ENCODE measurements at regions not wholly inside any gene's neighbourhood (a gene's known extent, or its start where the extent isn't known, plus 50 kb on each side); places are given as distances from the start of the nearest gene placed in this dataset.
A peak's percentile ranks its signal among the peaks of the same experiment; 100 is the strongest.

DNA sequence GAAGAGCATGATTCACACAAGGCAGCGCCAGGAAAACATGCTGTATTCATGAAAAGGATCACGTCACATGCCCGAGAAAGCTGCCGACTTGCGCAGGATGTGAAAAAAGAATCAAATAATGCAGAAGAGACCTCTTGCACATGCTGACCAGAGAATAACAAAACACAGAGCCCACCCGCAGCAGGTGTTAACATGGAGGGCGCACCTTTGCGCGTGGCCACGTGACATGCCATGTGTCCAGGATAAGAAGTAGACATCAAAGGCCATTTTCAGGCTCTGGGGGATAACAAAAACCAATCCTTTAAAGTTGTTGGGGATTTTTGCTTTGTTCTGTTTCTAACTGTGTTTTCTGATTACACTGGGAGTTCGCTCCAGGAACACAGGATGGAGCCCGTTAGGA, 1332.8 kb downstream of the ZPLD1 start:
- DNase-seq (ENCODE audit: low read depth in 6 of 9, low spot score in 9 of 9), result no peak
- WGBS, result 95% methylated on average over 12 of the region's 12 CpGs
- Histone ChIP-seq H3K27ac (ENCODE audit: low read depth in 1 of 2, low read length in 1 of 2) (no peak overlapping the region), H3K36me3 (ENCODE audit: control insufficient read depth in 2 of 2, insufficient read depth in 2 of 2, low read length in 1 of 2) (no peaks in the 10 kb centered on the region), H3K9me3 (ENCODE audit: control insufficient read depth in 2 of 2, insufficient read depth in 1 of 2, low read length in 1 of 2) (peaks cover 0 to 3% of the 10 kb centered on the region in 2 donors), H3K27me3 (ENCODE audit: control insufficient read depth in 2 of 2, insufficient read depth in 1 of 2, low read length in 1 of 2) (no peaks in the 10 kb centered on the region), H3K4me1 (ENCODE audit: control insufficient read depth in 2 of 2, insufficient read depth in 2 of 2, low read length in 2 of 2) (no peaks in the 10 kb centered on the region), H3K4me3 (ENCODE audit: low read length in 2 of 2) (no peak overlapping the region)

DNA sequence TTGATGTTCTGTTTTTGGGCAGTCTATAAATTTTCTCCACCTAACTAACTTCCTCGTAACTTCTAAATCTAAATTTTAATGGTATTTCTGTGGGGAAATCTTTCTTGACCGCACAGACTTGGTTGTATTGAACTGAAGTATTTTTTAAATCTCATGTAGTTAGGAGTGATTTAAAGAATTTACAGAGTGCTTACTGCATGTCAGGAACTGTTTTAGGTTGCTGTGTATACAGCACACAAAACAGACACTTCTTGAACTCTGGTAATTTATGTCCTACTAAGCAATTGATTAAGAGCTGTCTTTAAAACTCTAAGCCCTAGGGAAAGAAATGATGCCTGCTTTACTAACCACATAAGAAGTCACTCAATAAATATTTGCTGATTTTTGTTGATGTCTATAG, 1350.2 kb downstream of the ZPLD1 start:
- no peak overlapping the region for H3K4me3 ChIP-seq (ENCODE audit: low read length in 2 of 2)
- no peaks in the 10 kb centered on the region for H3K36me3 ChIP-seq (ENCODE audit: control insufficient read depth in 2 of 2, insufficient read depth in 2 of 2, low read length in 1 of 2)
- H3K27ac ChIP-seq (ENCODE audit: low read depth in 1 of 2, low read length in 1 of 2), result no peak overlapping the region
- no peaks in the 10 kb centered on the region for H3K4me1 ChIP-seq (ENCODE audit: control insufficient read depth in 2 of 2, insufficient read depth in 2 of 2, low read length in 2 of 2)
- no peak for DNase-seq (ENCODE audit: low read depth in 6 of 9, low spot score in 9 of 9)
- 87% methylated on average over 2 of the region's 2 CpGs for WGBS
- H3K9me3 ChIP-seq (ENCODE audit: control insufficient read depth in 2 of 2, insufficient read depth in 1 of 2, low read length in 1 of 2), result no peaks in the 10 kb centered on the region
- H3K27me3 ChIP-seq (ENCODE audit: control insufficient read depth in 2 of 2, insufficient read depth in 1 of 2, low read length in 1 of 2), result no peaks in the 10 kb centered on the region

DNA sequence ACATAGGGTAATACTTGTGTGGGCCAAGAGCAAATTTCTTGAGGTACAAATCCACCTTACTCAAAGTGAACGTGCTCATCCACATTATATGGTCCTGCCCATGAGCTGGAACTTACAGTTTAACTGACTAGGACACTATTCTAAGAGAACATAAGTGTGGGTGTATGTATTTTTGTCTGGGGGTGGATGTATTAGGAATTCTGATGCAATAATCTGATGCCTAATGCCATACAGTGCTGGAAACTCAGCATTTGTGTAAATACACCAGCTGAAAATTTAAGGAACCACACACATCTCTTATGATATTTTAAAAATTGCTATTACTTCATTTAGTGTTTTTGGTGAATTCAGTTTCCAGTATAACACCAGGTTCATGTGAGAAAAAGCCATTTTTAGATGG, 1350.7 kb downstream of the ZPLD1 start:
- WGBS, result 82% methylated on average over 1 of the region's 1 CpG
- H3K4me3 ChIP-seq (ENCODE audit: low read length in 2 of 2), result no peak overlapping the region
- no peak for DNase-seq (ENCODE audit: low read depth in 6 of 9, low spot score in 9 of 9)

DNA sequence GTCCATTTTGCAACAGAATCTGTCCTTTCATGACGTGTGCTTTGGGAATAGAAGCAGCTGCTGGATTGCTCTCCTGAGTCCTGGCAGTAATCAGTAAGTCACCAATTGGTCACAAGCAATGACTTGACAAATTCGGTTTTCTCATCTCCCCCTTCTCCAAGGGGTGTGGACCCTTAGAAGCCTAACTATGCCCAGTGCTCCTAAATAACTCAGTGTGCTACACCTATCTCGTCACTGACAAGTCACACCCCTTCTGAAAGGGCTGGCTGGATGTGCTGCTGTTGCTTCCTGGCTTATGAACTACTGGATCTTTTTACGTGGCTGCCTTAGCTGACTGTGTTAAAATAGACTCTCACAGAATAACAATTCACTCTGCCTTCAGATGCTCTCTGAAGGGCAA, 1351.5 kb downstream of the ZPLD1 start:
- DNase-seq (ENCODE audit: low read depth in 6 of 9, low spot score in 9 of 9), result peak in 1 of 9 donors; percentile 5
- no peaks in the 10 kb centered on the region for H3K36me3 ChIP-seq (ENCODE audit: control insufficient read depth in 2 of 2, insufficient read depth in 2 of 2, low read length in 1 of 2)
- H3K4me3 ChIP-seq (ENCODE audit: low read length in 2 of 2), result no peak overlapping the region
- H3K27me3 ChIP-seq (ENCODE audit: control insufficient read depth in 2 of 2, insufficient read depth in 1 of 2, low read length in 1 of 2), result no peaks in the 10 kb centered on the region
- H3K27ac ChIP-seq (ENCODE audit: low read depth in 1 of 2, low read length in 1 of 2), result no peak overlapping the region
- H3K9me3 ChIP-seq (ENCODE audit: control insufficient read depth in 2 of 2, insufficient read depth in 1 of 2, low read length in 1 of 2), result no peaks in the 10 kb centered on the region
- no peaks in the 10 kb centered on the region for H3K4me1 ChIP-seq (ENCODE audit: control insufficient read depth in 2 of 2, insufficient read depth in 2 of 2, low read length in 2 of 2)
- WGBS, result 64% methylated on average over 4 of the region's 4 CpGs

More for the DNA sequence above, 1350.7 kb downstream of the ZPLD1 start:
- Histone ChIP-seq H3K9me3 (ENCODE audit: control insufficient read depth in 2 of 2, insufficient read depth in 1 of 2, low read length in 1 of 2) (no peaks in the 10 kb centered on the region), H3K4me1 (ENCODE audit: control insufficient read depth in 2 of 2, insufficient read depth in 2 of 2, low read length in 2 of 2) (no peaks in the 10 kb centered on the region), H3K27ac (ENCODE audit: low read depth in 1 of 2, low read length in 1 of 2) (no peak overlapping the region), H3K27me3 (ENCODE audit: control insufficient read depth in 2 of 2, insufficient read depth in 1 of 2, low read length in 1 of 2) (no peaks in the 10 kb centered on the region), H3K36me3 (ENCODE audit: control insufficient read depth in 2 of 2, insufficient read depth in 2 of 2, low read length in 1 of 2) (no peaks in the 10 kb centered on the region)

DNA sequence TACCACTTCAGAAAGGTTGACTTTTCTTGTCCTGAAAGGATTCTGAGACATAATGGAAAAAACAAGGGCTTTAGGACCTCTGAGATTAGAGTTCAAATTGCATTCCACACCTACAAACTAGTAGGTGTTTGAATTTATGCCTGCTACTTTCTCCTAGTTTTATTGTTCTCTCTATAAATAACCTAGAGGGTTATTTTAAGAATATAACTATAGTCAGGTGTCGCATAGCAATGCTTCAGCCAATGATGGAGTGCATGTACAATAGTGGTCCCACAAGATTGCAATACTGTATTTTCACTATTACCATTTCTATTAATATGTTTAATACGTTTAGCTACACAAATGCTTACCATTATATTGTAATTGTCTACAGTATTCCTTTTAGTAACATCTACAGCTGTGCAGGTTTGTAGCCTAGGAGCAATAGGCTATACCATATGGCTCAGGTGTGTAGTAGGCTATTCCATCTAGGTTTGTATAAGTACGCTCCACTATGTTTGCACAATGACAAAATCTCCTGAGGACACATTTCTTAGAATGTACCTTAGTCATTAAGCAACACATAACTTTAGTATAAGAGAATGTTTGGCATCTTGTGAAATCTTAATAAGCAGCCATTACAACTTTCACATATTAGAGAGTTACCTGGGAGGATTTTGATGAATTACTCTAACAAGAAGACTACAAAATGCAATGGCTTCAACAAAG, 1352.5 kb downstream of the ZPLD1 start:
- H3K27me3 ChIP-seq (ENCODE audit: control insufficient read depth in 2 of 2, insufficient read depth in 1 of 2, low read length in 1 of 2), result no peaks in the 10 kb centered on the region
- no peak for DNase-seq (ENCODE audit: low read depth in 6 of 9, low spot score in 9 of 9)
- H3K4me3 ChIP-seq (ENCODE audit: low read length in 2 of 2), result no peak overlapping the region
- H3K36me3 ChIP-seq (ENCODE audit: control insufficient read depth in 2 of 2, insufficient read depth in 2 of 2, low read length in 1 of 2), result no peaks in the 10 kb centered on the region
- no peaks in the 10 kb centered on the region for H3K9me3 ChIP-seq (ENCODE audit: control insufficient read depth in 2 of 2, insufficient read depth in 1 of 2, low read length in 1 of 2)
- 95% methylated on average over 3 of the region's 3 CpGs for WGBS
- H3K4me1 ChIP-seq (ENCODE audit: control insufficient read depth in 2 of 2, insufficient read depth in 2 of 2, low read length in 2 of 2), result no peaks in the 10 kb centered on the region
- no peak overlapping the region for H3K27ac ChIP-seq (ENCODE audit: low read depth in 1 of 2, low read length in 1 of 2)

DNA sequence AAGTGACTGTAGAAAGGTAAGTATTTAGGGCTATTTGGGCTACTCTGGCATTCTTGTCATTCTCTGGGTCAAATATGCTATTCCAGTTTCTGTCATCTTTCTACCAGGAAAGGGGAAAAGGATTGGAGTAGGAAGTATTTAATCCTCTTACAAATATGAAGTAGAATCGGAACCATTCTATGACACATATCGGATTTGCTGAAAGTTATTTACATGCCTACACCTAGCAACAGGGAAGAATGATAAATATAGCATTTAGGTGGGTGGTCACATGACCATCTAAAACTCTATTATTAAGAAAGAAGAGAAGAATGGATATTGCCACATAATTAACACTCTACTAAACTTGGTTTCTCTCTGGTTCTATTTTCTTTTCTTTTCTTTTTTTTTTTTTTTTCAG, 1353.1 kb downstream of the ZPLD1 start:
- Histone ChIP-seq H3K9me3 (ENCODE audit: control insufficient read depth in 2 of 2, insufficient read depth in 1 of 2, low read length in 1 of 2) (no peaks in the 10 kb centered on the region), H3K27ac (ENCODE audit: low read depth in 1 of 2, low read length in 1 of 2) (no peak overlapping the region), H3K4me3 (ENCODE audit: low read length in 2 of 2) (no peak overlapping the region), H3K36me3 (ENCODE audit: control insufficient read depth in 2 of 2, insufficient read depth in 2 of 2, low read length in 1 of 2) (no peaks in the 10 kb centered on the region), H3K4me1 (ENCODE audit: control insufficient read depth in 2 of 2, insufficient read depth in 2 of 2, low read length in 2 of 2) (no peaks in the 10 kb centered on the region), H3K27me3 (ENCODE audit: control insufficient read depth in 2 of 2, insufficient read depth in 1 of 2, low read length in 1 of 2) (no peaks in the 10 kb centered on the region)
- WGBS, result 97% methylated on average over 2 of the region's 2 CpGs
- no peak for DNase-seq (ENCODE audit: low read depth in 6 of 9, low spot score in 9 of 9)

DNA sequence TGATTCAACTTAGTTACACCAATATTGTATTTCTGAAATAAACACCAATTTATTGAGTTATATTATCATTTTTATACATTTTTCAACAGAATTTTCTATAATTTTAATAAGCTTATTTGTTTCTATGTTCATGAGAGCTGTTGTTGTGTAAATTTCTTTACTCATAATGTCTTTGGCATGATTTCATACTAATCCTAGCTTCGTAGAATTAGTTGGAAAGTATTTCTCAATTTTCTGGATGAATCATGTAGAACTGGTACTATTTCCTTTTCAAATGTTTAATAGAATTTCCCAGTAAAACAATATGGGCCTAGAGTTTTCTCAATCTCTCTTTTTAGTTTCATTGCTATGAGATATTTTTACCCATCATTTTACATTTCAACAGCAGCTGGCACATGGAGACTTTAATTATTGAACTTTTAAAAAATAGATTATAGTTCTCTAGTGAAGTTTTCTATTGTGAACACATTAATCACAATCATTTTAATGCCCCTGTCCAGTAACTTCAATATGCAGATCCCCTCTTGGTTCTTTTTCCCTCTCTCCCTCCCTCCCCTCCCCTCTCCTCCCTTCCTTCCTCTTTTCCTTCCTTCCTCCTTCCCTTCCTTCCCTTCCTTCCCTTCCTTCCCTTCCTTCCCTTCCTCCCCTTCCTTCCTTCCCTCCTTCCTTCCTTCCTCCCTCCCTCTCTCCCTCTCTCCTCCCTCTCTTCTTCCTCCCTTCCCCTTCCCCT, 1357.1 kb downstream of the ZPLD1 start:
- no peak overlapping the region for H3K4me3 ChIP-seq (ENCODE audit: low read length in 2 of 2)
- no peaks in the 10 kb centered on the region for H3K9me3 ChIP-seq (ENCODE audit: control insufficient read depth in 2 of 2, insufficient read depth in 1 of 2, low read length in 1 of 2)
- H3K27me3 ChIP-seq (ENCODE audit: control insufficient read depth in 2 of 2, insufficient read depth in 1 of 2, low read length in 1 of 2), result no peaks in the 10 kb centered on the region
- H3K36me3 ChIP-seq (ENCODE audit: control insufficient read depth in 2 of 2, insufficient read depth in 2 of 2, low read length in 1 of 2), result no peaks in the 10 kb centered on the region
- no peak for DNase-seq (ENCODE audit: low read depth in 6 of 9, low spot score in 9 of 9)
- H3K4me1 ChIP-seq (ENCODE audit: control insufficient read depth in 2 of 2, insufficient read depth in 2 of 2, low read length in 2 of 2), result no peaks in the 10 kb centered on the region
- WGBS, result 91% methylated on average over 1 of the region's 1 CpG
- no peak overlapping the region for H3K27ac ChIP-seq (ENCODE audit: low read depth in 1 of 2, low read length in 1 of 2)

DNA sequence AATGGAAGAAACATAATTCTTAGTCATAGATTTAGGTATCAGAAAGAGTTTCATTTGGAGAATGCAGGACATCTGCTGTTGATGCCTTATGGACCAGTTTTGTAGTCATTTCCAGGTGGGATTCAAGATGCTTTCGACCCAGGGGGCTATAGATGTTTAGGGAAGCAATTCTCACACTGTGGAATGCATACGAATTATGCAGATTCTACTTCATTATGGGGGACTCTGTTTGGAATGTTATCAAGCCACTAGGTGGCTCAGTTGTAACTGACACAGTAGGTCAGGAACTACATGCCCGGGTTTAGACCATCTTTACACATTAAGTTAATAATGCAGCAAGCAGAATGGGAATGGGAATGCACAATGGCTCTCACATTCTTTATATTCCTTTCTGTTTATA, 1359.8 kb downstream of the ZPLD1 start:
- H3K4me1 ChIP-seq (ENCODE audit: control insufficient read depth in 2 of 2, insufficient read depth in 2 of 2, low read length in 2 of 2), result no peaks in the 10 kb centered on the region
- H3K27me3 ChIP-seq (ENCODE audit: control insufficient read depth in 2 of 2, insufficient read depth in 1 of 2, low read length in 1 of 2), result no peaks in the 10 kb centered on the region
- no peak overlapping the region for H3K4me3 ChIP-seq (ENCODE audit: low read length in 2 of 2)
- DNase-seq (ENCODE audit: low read depth in 6 of 9, low spot score in 9 of 9), result no peak
- no peak overlapping the region for H3K27ac ChIP-seq (ENCODE audit: low read depth in 1 of 2, low read length in 1 of 2)
- WGBS, result 46% methylated on average over 3 of the region's 3 CpGs
- H3K36me3 ChIP-seq (ENCODE audit: control insufficient read depth in 2 of 2, insufficient read depth in 2 of 2, low read length in 1 of 2), result no peaks in the 10 kb centered on the region
- H3K9me3 ChIP-seq (ENCODE audit: control insufficient read depth in 2 of 2, insufficient read depth in 1 of 2, low read length in 1 of 2), result no peaks in the 10 kb centered on the region

DNA sequence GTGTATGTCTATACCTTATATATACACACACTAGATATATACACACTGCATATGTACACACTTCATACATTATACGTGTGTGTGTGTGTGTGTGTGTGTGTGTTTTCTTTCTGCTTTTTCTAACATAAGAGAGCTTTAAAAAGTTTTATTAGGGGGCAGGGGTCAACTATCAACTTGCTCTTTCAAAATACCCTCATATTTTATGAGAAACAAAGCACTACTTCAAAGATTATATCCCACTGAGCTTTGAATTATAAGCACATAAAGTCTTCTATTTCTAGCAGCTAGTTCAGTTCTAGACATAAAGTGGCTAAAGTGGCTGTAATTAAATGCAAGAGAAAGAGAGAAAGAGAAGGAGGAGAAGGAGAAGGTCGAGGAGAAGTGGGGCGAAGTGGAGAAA, 1361.3 kb downstream of the ZPLD1 start:
- Histone ChIP-seq H3K4me1 (ENCODE audit: control insufficient read depth in 2 of 2, insufficient read depth in 2 of 2, low read length in 2 of 2) (no peaks in the 10 kb centered on the region), H3K9me3 (ENCODE audit: control insufficient read depth in 2 of 2, insufficient read depth in 1 of 2, low read length in 1 of 2) (no peaks in the 10 kb centered on the region), H3K4me3 (ENCODE audit: low read length in 2 of 2) (no peak overlapping the region), H3K27me3 (ENCODE audit: control insufficient read depth in 2 of 2, insufficient read depth in 1 of 2, low read length in 1 of 2) (no peaks in the 10 kb centered on the region), H3K27ac (ENCODE audit: low read depth in 1 of 2, low read length in 1 of 2) (no peak overlapping the region), H3K36me3 (ENCODE audit: control insufficient read depth in 2 of 2, insufficient read depth in 2 of 2, low read length in 1 of 2) (no peaks in the 10 kb centered on the region)
- no peak for DNase-seq (ENCODE audit: low read depth in 6 of 9, low spot score in 9 of 9)
- 89% methylated on average over 3 of the region's 3 CpGs for WGBS
